GM12878 (cell line): ENCODE measurements at regions not wholly inside any gene's neighbourhood (a gene's known extent, or its start where the extent isn't known, plus 50 kb on each side); places are given as distances from the start of the nearest gene placed in this dataset.

Source experiments
- ATAC-seq: fragments of 200-7000 bp; cut with Tn5 transposase; 3 replicates; pipeline ENCODE4 v1.9.1; 2020; ENCODE audit warnings: mild to moderate bottlenecking, moderate library complexity
- BruUV-seq: library from RNA; stranded (reverse); fragments of 400-500 nt; replicated peaks from 2 replicates; lab custom pipeline; 2021; lab: Mats Ljungman, UMichigan
- CTCF ChIA-PET: fragments of 300-600 bp; sonication (Branson Sonifier 250); formaldehyde crosslinking; extraction: SDS; loops from one replicate; lab custom pipeline; 2021; ENCODE audit warnings: inconsistent platforms; lab: Yijun Ruan, JAX
- POLR2A ChIA-PET: fragments of 350-600 bp; formaldehyde crosslinking; extraction: SDS; loops from one replicate; lab custom pipeline; 2021; ENCODE audit warnings: inconsistent platforms; lab: Charles Lee
- RAD21 ChIA-PET: fragments of 300-600 bp; sonication (Branson Sonifier 250); formaldehyde crosslinking; loops from one replicate; lab custom pipeline; 2023; ENCODE audit warnings: antibody characterized with exemption; ENCODE audit not compliant: unreplicated experiment; lab: Charles Lee
- SMC1A ChIA-PET: fragments of 300-600 bp; sonication (Branson Sonifier 250); formaldehyde crosslinking; loops from one replicate; lab custom pipeline; 2023; ENCODE audit not compliant: unreplicated experiment, uncharacterized antibody; lab: Charles Lee
- DNase-seq: peaks from one replicate; pipeline ENCODE4 v3.0.0-alpha.2; 2011; ENCODE audit warnings: low read depth, low spot score
- FAIRE-seq: peaks from 3 replicates; lab custom pipeline; 2011; peaks lifted over from hg19 to GRCh38; lab: Jason Lieb, UNC
- H2AFZ ChIP-seq: 2 replicates; pipeline ENCODE4 v1.6.0; 2011; ENCODE audit warnings: low read depth, low read length, control low read depth; ENCODE audit not compliant: control insufficient read depth
- H3K27ac ChIP-seq: 2 replicates; pipeline ENCODE4 v1.5.1; 2011; ENCODE audit warnings: control low read depth; ENCODE audit not compliant: control insufficient read depth, insufficient read depth
- H3K27me3 ChIP-seq, 2 experiments: replicated peaks in 1 of 2; 2 replicates each; pipeline versions ENCODE4 v1.6.0 to v1.6.1; 2011; ENCODE audit warnings: low read length in 1 of 2; ENCODE audit not compliant: control insufficient read depth in 2 of 2, insufficient read depth in 2 of 2
- H3K36me3 ChIP-seq, 2 experiments: 2 replicates each; pipeline ENCODE4 v1.5.1; 2011; ENCODE audit warnings: low read length in 1 of 2; ENCODE audit not compliant: control insufficient read depth in 2 of 2, insufficient read depth in 2 of 2
- H3K4me1 ChIP-seq: 2 replicates; pipeline ENCODE4 v1.6.1; 2011; ENCODE audit warnings: mild to moderate bottlenecking, low read length, moderate library complexity, mixed read lengths; ENCODE audit not compliant: control insufficient read depth, insufficient read depth
- H3K4me2 ChIP-seq: 2 replicates; pipeline ENCODE4 v1.6.0; 2011; ENCODE audit warnings: control low read depth; ENCODE audit not compliant: control insufficient read depth, insufficient read depth
- H3K4me3 ChIP-seq: fragments of 200-600 bp; sonication (generic); 2 replicates; pipeline ENCODE4 v1.5.1; 2016
- H3K79me2 ChIP-seq: 2 replicates; pipeline ENCODE4 v1.6.0; 2011; ENCODE audit warnings: low read length; ENCODE audit not compliant: control insufficient read depth, insufficient read depth
- H3K9ac ChIP-seq: 2 replicates; pipeline ENCODE4 v1.8.0; 2011; ENCODE audit warnings: low read length, control low read depth, mixed read lengths; ENCODE audit not compliant: control insufficient read depth, insufficient read depth
- H3K9me3 ChIP-seq: replicated peaks from 3 replicates; pipeline ENCODE4 v1.5.1; 2011; ENCODE audit warnings: mild to moderate bottlenecking, low read length; ENCODE audit not compliant: control insufficient read depth, insufficient read depth
- H4K20me1 ChIP-seq: 2 replicates; pipeline ENCODE4 v1.6.0; 2011; ENCODE audit not compliant: control insufficient read depth, insufficient read depth
- ASH2L ChIP-seq: fragments of 300-600, 200-600 bp; sonication (generic); IDR thresholded peaks from 2 replicates; pipeline ENCODE4 v1.6.1; 2017; ENCODE audit warnings: low read depth, mild to moderate bottlenecking, borderline replicate concordance
- BMI1 ChIP-seq: fragments of 450-650 bp; IDR thresholded peaks from 2 replicates; pipeline ENCODE4 v1.6.1; 2016; ENCODE audit warnings: mild to moderate bottlenecking, moderate library complexity, borderline replicate concordance
- CHD2 ChIP-seq: IDR thresholded peaks from 2 replicates; pipeline ENCODE4 v1.6.1; 2011; ENCODE audit warnings: low read depth, low read length, improper control_type of control experiment, borderline replicate concordance
- CREB1 ChIP-seq: IDR thresholded peaks from 2 replicates; pipeline ENCODE4 v1.6.1; 2012; ENCODE audit warnings: low read depth, mild to moderate bottlenecking, inconsistent platforms
- EED ChIP-seq: sonication (generic); IDR thresholded peaks from 2 replicates; pipeline ENCODE4 v1.6.1; 2016; ENCODE audit warnings: antibody characterized with exemption, low read depth
- GATAD2B ChIP-seq: fragments of 450-650 bp; conservative IDR thresholded peaks from 2 replicates; pipeline ENCODE4 v1.6.1; 2017; ENCODE audit warnings: low read depth, mild to moderate bottlenecking, moderate library complexity
- IKZF1 ChIP-seq: fragments of 450-650 bp; conservative IDR thresholded peaks from 2 replicates; pipeline ENCODE4 v1.6.1; 2017; ENCODE audit warnings: antibody characterized with exemption, mild to moderate bottlenecking
- JUND ChIP-seq: IDR thresholded peaks from 2 replicates; pipeline ENCODE4 v1.6.1; 2012; ENCODE audit warnings: low read depth, mild to moderate bottlenecking, low read length, improper control_type of control experiment, moderate library complexity
- NFYA ChIP-seq: IDR thresholded peaks from 2 replicates; pipeline ENCODE4 v1.6.1; 2011; ENCODE audit warnings: low read depth, mild to moderate bottlenecking, low read length, improper control_type of control experiment, borderline replicate concordance
- PAX8 ChIP-seq: fragments of 450-650 bp; IDR thresholded peaks from 2 replicates; pipeline ENCODE4 v1.6.1; 2017; ENCODE audit warnings: mild to moderate bottlenecking, moderate library complexity
- PML ChIP-seq: IDR thresholded peaks from 2 replicates; pipeline ENCODE4 v1.6.1; 2012; ENCODE audit warnings: low read length, inconsistent platforms
- RAD51 ChIP-seq: fragments of 450-650 bp; IDR thresholded peaks from 2 replicates; pipeline ENCODE4 v1.6.1; 2016; ENCODE audit warnings: moderate library complexity, mild to moderate bottlenecking, inconsistent platforms
- WGBS: methylation state at CpG from one replicate; pipeline ENCODE4 v1.1.6; 2016; ENCODE audit warnings: low lambda C conversion rate; ENCODE audit not compliant: insufficient replicate concordance, insufficient coverage; ENCODE audit errors: missing lambda C conversion rate; 5-methylcytosine and 5-hydroxymethylcytosine counted together
- in situ Hi-C: fragments of 300-500 bp; cut with MboI; formaldehyde crosslinking; loops from 9 replicates; pipeline ENCODE4 v1.14.3; 2018; ENCODE audit warnings: mixed read lengths
- intact Hi-C: fragments of 100-400 bp; cut with micrococcal nuclease; formaldehyde crosslinking; loops from one replicate; pipeline ENCODE4 v1.14.2; 2022; ENCODE audit not compliant: unreplicated experiment
- TF ChIP-seq, protein P1 (sequence below), 3 experiments: IDR thresholded peaks in 2 of 3; conservative IDR thresholded peaks in 1 of 3; 2 replicates each; pipeline ENCODE4 v1.5.1; 2011; ENCODE audit warnings: low read depth in 3 of 3, low read length in 3 of 3, mild to moderate bottlenecking in 3 of 3, control low read depth in 2 of 3, moderate library complexity in 2 of 3, inconsistent platforms in 1 of 3, mixed read lengths in 1 of 3; ENCODE audit not compliant: control insufficient read depth in 2 of 3, insufficient read depth in 1 of 3; ENCODE audit errors: extremely low read depth in 1 of 3
- TF ChIP-seq, protein P2 (sequence below): IDR thresholded peaks from 2 replicates; pipeline ENCODE4 v1.6.1; 2012; ENCODE audit warnings: low read depth, low read length, improper control_type of control experiment
- TF ChIP-seq, protein P3 (sequence below): fragments of 450-650 bp; IDR thresholded peaks from 2 replicates; pipeline ENCODE4 v1.6.1; 2017; ENCODE audit warnings: mild to moderate bottlenecking

DNA sequence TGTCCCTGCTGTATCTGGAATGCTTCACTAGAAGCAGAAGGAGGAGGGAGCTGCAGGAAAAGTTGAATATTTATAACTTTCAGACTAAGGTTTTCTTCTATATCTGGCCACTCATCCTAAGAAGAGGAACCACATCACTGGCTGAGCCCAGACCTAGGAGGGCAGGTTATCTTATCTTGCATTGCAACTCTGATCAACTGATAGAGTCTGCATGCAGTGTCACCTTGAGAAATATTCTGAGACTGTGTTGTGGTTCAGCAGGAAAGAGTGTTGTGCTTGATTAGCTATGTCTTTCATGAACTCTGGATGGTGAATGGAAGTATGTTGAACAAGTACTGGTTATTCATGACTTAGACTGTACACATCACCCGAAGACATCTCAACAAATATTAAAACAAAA, 460.0 kb downstream of the TOX3 start:
- H2AFZ ChIP-seq = no peak overlapping the region
- 0% methylated on average over 1 of the region's 1 CpG for WGBS
- BruUV-seq = no TSS peak
- intact Hi-C loops (no loop called here), in situ Hi-C loops (no loop called here)
- H3K27ac ChIP-seq = no peak overlapping the region
- no peak for DNase-seq
- no peaks in the 10 kb centered on the region for H4K20me1 ChIP-seq
- CTCF ChIA-PET = no interaction called here
- POLR2A ChIA-PET = no interaction called here
- SMC1A ChIA-PET = no interaction called here
- TF ChIP-seq RAD51 = no peak
- no peak for TF ChIP-seq PML
- TF ChIP-seq, protein P1, sequence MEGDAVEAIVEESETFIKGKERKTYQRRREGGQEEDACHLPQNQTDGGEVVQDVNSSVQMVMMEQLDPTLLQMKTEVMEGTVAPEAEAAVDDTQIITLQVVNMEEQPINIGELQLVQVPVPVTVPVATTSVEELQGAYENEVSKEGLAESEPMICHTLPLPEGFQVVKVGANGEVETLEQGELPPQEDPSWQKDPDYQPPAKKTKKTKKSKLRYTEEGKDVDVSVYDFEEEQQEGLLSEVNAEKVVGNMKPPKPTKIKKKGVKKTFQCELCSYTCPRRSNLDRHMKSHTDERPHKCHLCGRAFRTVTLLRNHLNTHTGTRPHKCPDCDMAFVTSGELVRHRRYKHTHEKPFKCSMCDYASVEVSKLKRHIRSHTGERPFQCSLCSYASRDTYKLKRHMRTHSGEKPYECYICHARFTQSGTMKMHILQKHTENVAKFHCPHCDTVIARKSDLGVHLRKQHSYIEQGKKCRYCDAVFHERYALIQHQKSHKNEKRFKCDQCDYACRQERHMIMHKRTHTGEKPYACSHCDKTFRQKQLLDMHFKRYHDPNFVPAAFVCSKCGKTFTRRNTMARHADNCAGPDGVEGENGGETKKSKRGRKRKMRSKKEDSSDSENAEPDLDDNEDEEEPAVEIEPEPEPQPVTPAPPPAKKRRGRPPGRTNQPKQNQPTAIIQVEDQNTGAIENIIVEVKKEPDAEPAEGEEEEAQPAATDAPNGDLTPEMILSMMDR (IDR thresholded peaks at IDR 0.05 in 2 of 3, conservative IDR thresholded peaks at IDR 0.05 in 1 of 3; ENCODE audit: control insufficient read depth in 2 of 3, extremely low read depth in 1 of 3, insufficient read depth in 1 of 3, low read depth in 3 of 3, low read length in 3 of 3) = no peak
- TF ChIP-seq EED = no peak
- TF ChIP-seq ASH2L = no peak
- TF ChIP-seq, protein P2, sequence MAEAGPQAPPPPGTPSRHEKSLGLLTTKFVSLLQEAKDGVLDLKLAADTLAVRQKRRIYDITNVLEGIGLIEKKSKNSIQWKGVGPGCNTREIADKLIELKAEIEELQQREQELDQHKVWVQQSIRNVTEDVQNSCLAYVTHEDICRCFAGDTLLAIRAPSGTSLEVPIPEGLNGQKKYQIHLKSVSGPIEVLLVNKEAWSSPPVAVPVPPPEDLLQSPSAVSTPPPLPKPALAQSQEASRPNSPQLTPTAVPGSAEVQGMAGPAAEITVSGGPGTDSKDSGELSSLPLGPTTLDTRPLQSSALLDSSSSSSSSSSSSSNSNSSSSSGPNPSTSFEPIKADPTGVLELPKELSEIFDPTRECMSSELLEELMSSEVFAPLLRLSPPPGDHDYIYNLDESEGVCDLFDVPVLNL = no peak
- TF ChIP-seq NFYA = no peak
- no peak for TF ChIP-seq BMI1
- TF ChIP-seq JUND = no peak
- TF ChIP-seq GATAD2B = no peak
- no peak for TF ChIP-seq PAX8
- TF ChIP-seq, protein P3, sequence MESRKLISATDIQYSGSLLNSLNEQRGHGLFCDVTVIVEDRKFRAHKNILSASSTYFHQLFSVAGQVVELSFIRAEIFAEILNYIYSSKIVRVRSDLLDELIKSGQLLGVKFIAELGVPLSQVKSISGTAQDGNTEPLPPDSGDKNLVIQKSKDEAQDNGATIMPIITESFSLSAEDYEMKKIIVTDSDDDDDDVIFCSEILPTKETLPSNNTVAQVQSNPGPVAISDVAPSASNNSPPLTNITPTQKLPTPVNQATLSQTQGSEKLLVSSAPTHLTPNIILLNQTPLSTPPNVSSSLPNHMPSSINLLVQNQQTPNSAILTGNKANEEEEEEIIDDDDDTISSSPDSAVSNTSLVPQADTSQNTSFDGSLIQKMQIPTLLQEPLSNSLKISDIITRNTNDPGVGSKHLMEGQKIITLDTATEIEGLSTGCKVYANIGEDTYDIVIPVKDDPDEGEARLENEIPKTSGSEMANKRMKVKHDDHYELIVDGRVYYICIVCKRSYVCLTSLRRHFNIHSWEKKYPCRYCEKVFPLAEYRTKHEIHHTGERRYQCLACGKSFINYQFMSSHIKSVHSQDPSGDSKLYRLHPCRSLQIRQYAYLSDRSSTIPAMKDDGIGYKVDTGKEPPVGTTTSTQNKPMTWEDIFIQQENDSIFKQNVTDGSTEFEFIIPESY = no peak
- TF ChIP-seq CREB1 = no peak
- TF ChIP-seq IKZF1 = no peak
- no peak for TF ChIP-seq CHD2
- H3K9ac ChIP-seq = no peak overlapping the region
- ATAC-seq = no peak
- no peak overlapping the region for H3K4me3 ChIP-seq
- RAD21 ChIA-PET = no interaction called here
- H3K36me3 ChIP-seq = no peaks in the 10 kb centered on the region
- no peak for FAIRE-seq
- no peaks in the 10 kb centered on the region for H3K9me3 ChIP-seq
- no peaks in the 10 kb centered on the region for H3K27me3 ChIP-seq
- H3K4me2 ChIP-seq = no peak overlapping the region
- no peaks in the 10 kb centered on the region for H3K79me2 ChIP-seq
- H3K4me1 ChIP-seq = no peaks in the 10 kb centered on the region
